Neural cell (in vitro differentiated cells): ENCODE measurements at regions not wholly inside any gene's neighbourhood (a gene's known extent, or its start where the extent isn't known, plus 50 kb on each side); places are given as distances from the start of the nearest gene placed in this dataset.

Experiments used
- H2AFZ ChIP-seq: fragments of 200-600, 300-800 bp; sonication (generic), shearing (Covaris generic); 2 replicates; pipeline ENCODE4 v1.6.0; 2014; ENCODE audit warnings: low read depth, mild to moderate bottlenecking, antibody characterized with exemption, low read length, moderate library complexity
- H3F3A ChIP-seq: fragments of 200-600 bp; shearing (Covaris generic); 2 replicates; pipeline ENCODE4 v1.6.1; 2016; ENCODE audit warnings: mild to moderate bottlenecking, moderate library complexity, mixed read lengths, antibody characterized with exemption, low read length; ENCODE audit not compliant: insufficient read depth, poor library complexity, severe bottlenecking
- H3K27ac ChIP-seq: fragments of 200-600, 300-800 bp; sonication (generic), shearing (Covaris generic); 2 replicates; pipeline ENCODE4 v1.5.1; 2014; ENCODE audit warnings: mild to moderate bottlenecking, low read length, moderate library complexity
- H3K27me3 ChIP-seq: fragments of 300-800, 200-600 bp; sonication (generic), shearing (Covaris generic); 2 replicates; pipeline ENCODE4 v1.6.0; 2014; ENCODE audit warnings: mild to moderate bottlenecking, low read depth, low read length, moderate library complexity; ENCODE audit not compliant: insufficient read depth
- H3K36me3 ChIP-seq: fragments of 300-800, 200-600 bp; sonication (generic), shearing (Covaris generic); 2 replicates; pipeline ENCODE4 v1.5.1; 2014; ENCODE audit warnings: mild to moderate bottlenecking, antibody characterized with exemption, low read length, moderate library complexity; ENCODE audit not compliant: insufficient read depth
- H3K4me2 ChIP-seq: fragments of 300-800, 200-600 bp; sonication (generic), shearing (Covaris generic); 2 replicates; pipeline ENCODE4 v1.6.0; 2014; ENCODE audit warnings: mild to moderate bottlenecking, low read length
- H3K4me3 ChIP-seq: fragments of 300-800, 200-600 bp; sonication (generic), shearing (Covaris generic); 2 replicates; pipeline ENCODE4 v1.5.1; 2014; ENCODE audit warnings: mild to moderate bottlenecking, low read length, moderate library complexity
- H3K79me2 ChIP-seq: fragments of 200-600 bp; shearing (Covaris generic); replicated peaks from 2 replicates; pipeline ENCODE4 v1.6.0; 2014; ENCODE audit warnings: mild to moderate bottlenecking, low read length, moderate library complexity; ENCODE audit not compliant: insufficient read depth
- H3K9ac ChIP-seq: fragments of 300-800, 200-600 bp; sonication (generic), shearing (Covaris generic); 2 replicates; pipeline ENCODE4 v1.6.1; 2016; ENCODE audit warnings: mild to moderate bottlenecking, low read length, mixed read lengths
- H3K9me2 ChIP-seq: fragments of 200-600 bp; shearing (Covaris generic); 2 replicates; pipeline ENCODE4 v1.6.1; 2016; ENCODE audit warnings: mild to moderate bottlenecking, low read length, mixed read lengths; ENCODE audit not compliant: insufficient read depth
- H3K9me3 ChIP-seq: fragments of 200-600, 300-800 bp; sonication (generic), shearing (Covaris generic); 2 replicates; pipeline ENCODE4 v1.6.1; 2016; ENCODE audit warnings: mild to moderate bottlenecking, mixed run types, low read length, moderate library complexity, mixed read lengths
- H4K20me1 ChIP-seq: fragments of 200-600 bp; shearing (Covaris generic); 2 replicates; pipeline ENCODE4 v1.6.1; 2016; ENCODE audit warnings: mild to moderate bottlenecking, mixed run types; ENCODE audit not compliant: insufficient read depth
- EP300 ChIP-seq: fragments of 450-650 bp; conservative IDR thresholded peaks from 2 replicates; pipeline ENCODE4 v1.6.1; 2014; ENCODE audit warnings: antibody characterized with exemption, mild to moderate bottlenecking, moderate library complexity; ENCODE audit not compliant: poor library complexity, severe bottlenecking
- EZH2 ChIP-seq: fragments of 200-600, 300-800 bp; shearing (Covaris generic), sonication (generic); IDR thresholded peaks from 2 replicates; pipeline ENCODE4 v1.6.1; 2014; ENCODE audit warnings: antibody characterized with exemption, low read length, borderline replicate concordance, mild to moderate bottlenecking; ENCODE audit not compliant: insufficient read depth, poor library complexity, severe bottlenecking
- MXI1 ChIP-seq: fragments of 450-650 bp; conservative IDR thresholded peaks from 2 replicates; pipeline ENCODE4 v1.6.1; 2014; ENCODE audit warnings: antibody characterized with exemption, mild to moderate bottlenecking; ENCODE audit not compliant: poor library complexity, severe bottlenecking
- POLR2AphosphoS5 ChIP-seq: IDR thresholded peaks from 2 replicates; pipeline ENCODE4 v1.6.1; 2012
- RAD21 ChIP-seq: fragments of 450-650 bp; conservative IDR thresholded peaks from 2 replicates; pipeline ENCODE4 v1.6.1; 2014; ENCODE audit warnings: antibody characterized with exemption, mild to moderate bottlenecking, moderate library complexity
- SMC3 ChIP-seq: fragments of 450-650 bp; conservative IDR thresholded peaks from 2 replicates; pipeline ENCODE4 v1.6.1; 2014; ENCODE audit warnings: antibody characterized with exemption, mild to moderate bottlenecking, moderate library complexity; ENCODE audit not compliant: poor library complexity
- TAF1 ChIP-seq: IDR thresholded peaks from 2 replicates; pipeline ENCODE4 v1.6.1; 2012; ENCODE audit warnings: low read depth
- TF ChIP-seq, protein P1 (sequence below): fragments of 450-650 bp; IDR thresholded peaks from 2 replicates; pipeline ENCODE4 v1.5.1; 2014; ENCODE audit warnings: antibody characterized with exemption, mild to moderate bottlenecking, moderate library complexity; ENCODE audit not compliant: poor library complexity, severe bottlenecking
- TF ChIP-seq, protein P2 (sequence below): IDR thresholded peaks from 2 replicates; pipeline ENCODE4 v1.6.1; 2012; ENCODE audit warnings: borderline replicate concordance

DNA sequence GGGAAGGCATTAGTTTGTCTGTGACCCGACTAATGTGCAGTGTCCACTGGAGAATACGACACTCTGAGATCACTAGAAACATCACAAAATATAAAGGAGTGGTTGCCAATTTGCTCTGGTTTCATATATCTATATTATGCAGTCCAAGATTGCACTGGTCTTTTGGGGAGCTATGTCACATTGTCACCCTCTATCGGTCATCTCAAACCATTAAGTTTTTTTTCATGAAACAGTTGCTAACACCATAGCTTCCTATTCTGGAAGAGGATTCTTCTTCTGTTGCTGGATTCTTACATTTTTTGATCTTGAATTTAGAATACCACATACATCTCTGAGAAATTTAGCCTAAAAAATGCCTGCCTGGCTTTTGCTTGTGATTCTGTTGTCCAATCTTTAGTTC, 168.6 kb downstream of the LACC1 start:
- Histone ChIP-seq H4K20me1 (no peaks in the 10 kb centered on the region), H3K36me3 (no peaks in the 10 kb centered on the region), H2AFZ (no peak overlapping the region), H3K4me2 (no peak overlapping the region), H3K4me3 (no peak overlapping the region), H3K27me3 (no peaks in the 10 kb centered on the region), H3K9me2 (no peaks in the 10 kb centered on the region), H3F3A (no peaks in the 10 kb centered on the region), H3K9me3 (no peaks in the 10 kb centered on the region), H3K9ac (no peak overlapping the region), H3K79me2 (no peaks in the 10 kb centered on the region), H3K27ac (no peak overlapping the region)
- TF ChIP-seq, protein P1, sequence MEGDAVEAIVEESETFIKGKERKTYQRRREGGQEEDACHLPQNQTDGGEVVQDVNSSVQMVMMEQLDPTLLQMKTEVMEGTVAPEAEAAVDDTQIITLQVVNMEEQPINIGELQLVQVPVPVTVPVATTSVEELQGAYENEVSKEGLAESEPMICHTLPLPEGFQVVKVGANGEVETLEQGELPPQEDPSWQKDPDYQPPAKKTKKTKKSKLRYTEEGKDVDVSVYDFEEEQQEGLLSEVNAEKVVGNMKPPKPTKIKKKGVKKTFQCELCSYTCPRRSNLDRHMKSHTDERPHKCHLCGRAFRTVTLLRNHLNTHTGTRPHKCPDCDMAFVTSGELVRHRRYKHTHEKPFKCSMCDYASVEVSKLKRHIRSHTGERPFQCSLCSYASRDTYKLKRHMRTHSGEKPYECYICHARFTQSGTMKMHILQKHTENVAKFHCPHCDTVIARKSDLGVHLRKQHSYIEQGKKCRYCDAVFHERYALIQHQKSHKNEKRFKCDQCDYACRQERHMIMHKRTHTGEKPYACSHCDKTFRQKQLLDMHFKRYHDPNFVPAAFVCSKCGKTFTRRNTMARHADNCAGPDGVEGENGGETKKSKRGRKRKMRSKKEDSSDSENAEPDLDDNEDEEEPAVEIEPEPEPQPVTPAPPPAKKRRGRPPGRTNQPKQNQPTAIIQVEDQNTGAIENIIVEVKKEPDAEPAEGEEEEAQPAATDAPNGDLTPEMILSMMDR = no peak
- no peak for TF ChIP-seq EZH2
- TF ChIP-seq TAF1 = no peak
- TF ChIP-seq RAD21 = no peak
- no peak for TF ChIP-seq POLR2AphosphoS5
- no peak for TF ChIP-seq EP300
- TF ChIP-seq MXI1 = no peak
- TF ChIP-seq, protein P2, sequence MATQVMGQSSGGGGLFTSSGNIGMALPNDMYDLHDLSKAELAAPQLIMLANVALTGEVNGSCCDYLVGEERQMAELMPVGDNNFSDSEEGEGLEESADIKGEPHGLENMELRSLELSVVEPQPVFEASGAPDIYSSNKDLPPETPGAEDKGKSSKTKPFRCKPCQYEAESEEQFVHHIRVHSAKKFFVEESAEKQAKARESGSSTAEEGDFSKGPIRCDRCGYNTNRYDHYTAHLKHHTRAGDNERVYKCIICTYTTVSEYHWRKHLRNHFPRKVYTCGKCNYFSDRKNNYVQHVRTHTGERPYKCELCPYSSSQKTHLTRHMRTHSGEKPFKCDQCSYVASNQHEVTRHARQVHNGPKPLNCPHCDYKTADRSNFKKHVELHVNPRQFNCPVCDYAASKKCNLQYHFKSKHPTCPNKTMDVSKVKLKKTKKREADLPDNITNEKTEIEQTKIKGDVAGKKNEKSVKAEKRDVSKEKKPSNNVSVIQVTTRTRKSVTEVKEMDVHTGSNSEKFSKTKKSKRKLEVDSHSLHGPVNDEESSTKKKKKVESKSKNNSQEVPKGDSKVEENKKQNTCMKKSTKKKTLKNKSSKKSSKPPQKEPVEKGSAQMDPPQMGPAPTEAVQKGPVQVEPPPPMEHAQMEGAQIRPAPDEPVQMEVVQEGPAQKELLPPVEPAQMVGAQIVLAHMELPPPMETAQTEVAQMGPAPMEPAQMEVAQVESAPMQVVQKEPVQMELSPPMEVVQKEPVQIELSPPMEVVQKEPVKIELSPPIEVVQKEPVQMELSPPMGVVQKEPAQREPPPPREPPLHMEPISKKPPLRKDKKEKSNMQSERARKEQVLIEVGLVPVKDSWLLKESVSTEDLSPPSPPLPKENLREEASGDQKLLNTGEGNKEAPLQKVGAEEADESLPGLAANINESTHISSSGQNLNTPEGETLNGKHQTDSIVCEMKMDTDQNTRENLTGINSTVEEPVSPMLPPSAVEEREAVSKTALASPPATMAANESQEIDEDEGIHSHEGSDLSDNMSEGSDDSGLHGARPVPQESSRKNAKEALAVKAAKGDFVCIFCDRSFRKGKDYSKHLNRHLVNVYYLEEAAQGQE = no peak
- TF ChIP-seq SMC3 = no peak

DNA sequence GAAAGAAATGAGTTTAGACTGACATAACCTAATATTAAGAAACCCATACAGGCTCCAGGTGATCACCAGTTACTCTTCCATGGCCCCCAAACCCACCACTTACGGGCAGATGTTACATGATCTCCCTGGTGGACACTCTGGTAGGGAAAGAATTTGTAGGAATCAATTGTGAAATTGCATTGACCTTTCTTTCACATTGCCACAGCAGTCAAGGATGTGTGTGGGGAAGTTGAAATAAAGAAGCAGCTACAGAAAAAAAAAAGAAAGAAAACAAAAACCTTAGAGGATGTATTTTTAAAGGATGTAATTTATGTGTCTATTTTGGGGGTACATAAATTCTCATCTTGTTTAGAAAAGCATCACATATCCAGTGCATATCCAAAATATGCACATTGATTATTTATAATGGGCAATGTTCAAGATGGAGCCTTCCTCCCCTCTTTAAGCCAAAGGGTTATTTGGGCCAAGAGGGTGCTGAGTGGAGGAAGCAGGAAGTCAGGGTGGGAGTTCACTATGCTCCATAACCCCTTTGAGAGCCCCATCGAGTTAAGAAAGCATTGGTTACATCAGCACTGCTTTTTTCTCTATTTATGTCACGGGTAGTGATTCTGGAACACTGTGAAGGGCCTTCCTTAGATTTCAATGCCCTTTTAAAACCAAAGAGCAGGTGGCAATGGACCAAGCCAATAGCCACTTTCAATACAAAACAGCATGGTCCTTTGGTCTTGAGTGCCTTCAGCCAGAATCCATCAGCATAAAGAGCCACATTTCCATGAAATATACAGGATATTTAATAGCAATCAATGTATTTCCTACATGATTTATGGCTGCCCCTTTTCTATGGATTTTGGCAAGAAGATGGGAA, 169.6 kb downstream of the LACC1 start:
- Histone ChIP-seq H3K9me3 (no peaks in the 10 kb centered on the region), H3K9ac (no peak overlapping the region), H3K4me2 (no peak overlapping the region), H3F3A (peaks cover 2% of the 10 kb centered on the region), H3K27me3 (no peaks in the 10 kb centered on the region), H3K36me3 (no peaks in the 10 kb centered on the region), H3K79me2 (no peaks in the 10 kb centered on the region), H3K4me3 (no peak overlapping the region), H2AFZ (no peak overlapping the region), H3K27ac (no peak overlapping the region), H4K20me1 (no peaks in the 10 kb centered on the region), H3K9me2 (no peaks in the 10 kb centered on the region)
- TF ChIP-seq, protein P2 = no peak
- TF ChIP-seq TAF1 = no peak
- TF ChIP-seq MXI1 = no peak
- TF ChIP-seq POLR2AphosphoS5 = no peak
- TF ChIP-seq SMC3 = no peak
- no peak for TF ChIP-seq RAD21
- no peak for TF ChIP-seq EP300
- TF ChIP-seq EZH2 = no peak
- TF ChIP-seq, protein P1 = no peak
